ENCODE measurements at regions not wholly inside any gene's neighbourhood (a gene's known extent, or its start where the extent isn't known, plus 50 kb on each side); places are given as distances from the start of the nearest gene placed in this dataset.

DNA sequence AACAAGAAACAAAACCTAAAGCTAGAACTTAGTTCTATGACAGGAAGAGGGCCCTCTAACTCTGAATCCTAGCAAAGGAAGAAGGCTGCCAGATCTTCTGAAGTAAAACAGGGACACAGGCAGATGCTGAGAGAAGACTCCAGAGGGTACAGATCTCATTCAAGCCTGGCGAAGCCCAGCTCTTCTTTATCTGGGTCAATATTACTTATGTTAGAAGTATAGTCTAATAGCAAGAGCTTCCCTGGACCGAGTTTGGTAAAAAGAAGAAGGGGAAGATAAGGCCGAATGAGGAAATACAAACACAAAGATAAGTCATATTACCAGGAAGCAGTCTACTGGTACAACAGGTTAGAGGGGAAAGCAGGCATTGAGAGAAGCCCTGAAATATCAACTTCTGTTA, 79.9 kb upstream of the CCDC91 start:
- DNase-seq, result peak; percentile 57

DNA sequence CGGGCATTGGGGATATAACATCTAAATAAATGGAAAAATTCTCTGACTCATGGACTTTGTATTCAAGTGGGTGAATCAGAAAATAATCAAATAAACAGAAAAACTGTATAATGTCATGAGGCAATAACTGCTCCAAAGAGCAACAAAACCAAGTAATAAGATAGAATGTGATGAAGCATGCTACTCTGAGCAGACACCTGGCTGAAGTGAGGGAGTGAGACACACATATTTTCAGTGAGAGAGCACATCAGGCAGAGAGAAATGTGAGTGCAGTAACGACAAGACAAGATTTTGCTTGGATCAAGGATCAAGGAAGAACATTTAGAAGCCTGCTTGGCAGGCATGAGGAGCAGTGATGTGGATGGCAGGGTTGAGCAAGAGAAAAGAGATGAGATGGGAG, 75.8 kb upstream of the CCDC91 start:
- DNase-seq, result no peak

DNA sequence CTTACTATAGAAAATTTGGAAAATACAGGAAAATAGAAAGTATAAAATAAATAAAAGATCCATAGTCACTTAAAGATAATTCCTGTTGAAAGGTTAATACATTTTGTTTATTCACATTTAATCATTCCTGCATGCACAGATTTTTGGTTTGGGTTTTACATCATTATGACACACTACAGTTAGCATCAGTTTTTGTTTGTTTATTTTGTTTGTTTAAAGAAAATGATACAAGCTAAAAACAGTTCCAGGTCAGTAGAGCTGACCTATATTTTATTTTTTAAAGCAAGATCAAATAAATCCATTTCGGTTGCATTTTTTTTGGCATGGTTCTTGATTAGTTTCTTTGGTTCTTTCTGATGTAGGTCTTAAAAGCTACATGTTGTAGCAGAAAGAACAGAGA, 68.8 kb upstream of the CCDC91 start:
- no peak for DNase-seq

DNA sequence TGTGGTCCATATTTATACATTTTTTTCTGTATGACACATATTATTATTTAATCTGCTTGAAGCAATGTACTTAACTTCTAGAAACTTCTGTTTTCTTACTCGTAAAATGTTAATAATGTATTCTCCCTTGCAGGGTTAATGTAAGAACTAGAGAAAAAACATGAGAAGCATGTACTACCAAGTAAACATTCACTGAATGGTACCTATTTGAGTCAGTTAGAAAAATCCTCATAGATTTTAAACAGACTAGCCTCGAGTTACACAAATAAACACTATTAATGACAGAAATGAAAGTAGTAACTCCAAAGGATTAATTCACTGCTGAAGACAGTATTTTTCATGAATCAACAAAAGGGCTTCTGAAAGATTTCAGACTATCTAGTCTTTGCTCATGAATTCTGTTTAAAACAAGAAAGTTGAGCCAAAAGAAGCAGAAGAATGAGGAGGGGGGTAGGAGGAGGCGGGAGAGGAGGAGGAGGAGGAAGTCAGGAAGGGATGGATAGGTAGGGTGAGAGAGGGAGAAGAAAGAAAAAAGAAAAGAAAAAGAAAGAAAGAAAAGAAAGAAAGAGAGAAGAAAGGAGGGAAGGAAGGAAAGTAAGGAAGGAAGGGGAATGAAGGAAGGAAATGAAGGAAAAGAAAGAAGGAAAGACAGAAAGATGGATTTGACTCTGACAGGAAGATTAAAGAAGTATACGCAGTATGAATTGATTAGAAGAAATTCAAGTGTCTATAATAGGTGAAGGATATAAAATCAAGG, 68.2 kb upstream of the CCDC91 start:
- DNase-seq, result no peak

DNA sequence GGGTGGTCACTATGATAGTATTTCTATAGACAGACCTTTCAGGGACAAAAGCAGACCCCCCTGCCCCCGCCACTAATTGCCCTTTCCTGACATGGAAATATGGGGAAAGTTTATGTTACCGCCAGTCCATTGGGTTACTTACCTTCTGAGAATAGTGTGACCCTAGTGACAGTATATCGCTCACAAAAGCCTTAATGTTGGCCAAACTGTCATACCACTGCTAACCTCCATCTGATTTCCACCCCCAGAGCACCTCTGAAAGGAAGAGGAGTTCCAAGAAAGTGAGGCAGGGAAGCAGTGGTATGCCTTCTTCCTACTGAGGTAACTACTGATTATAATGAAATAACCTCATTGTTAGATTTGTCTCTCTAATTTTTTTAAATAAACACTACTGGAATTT, 67.5 kb upstream of the CCDC91 start:
- DNase-seq, result no peak

DNA sequence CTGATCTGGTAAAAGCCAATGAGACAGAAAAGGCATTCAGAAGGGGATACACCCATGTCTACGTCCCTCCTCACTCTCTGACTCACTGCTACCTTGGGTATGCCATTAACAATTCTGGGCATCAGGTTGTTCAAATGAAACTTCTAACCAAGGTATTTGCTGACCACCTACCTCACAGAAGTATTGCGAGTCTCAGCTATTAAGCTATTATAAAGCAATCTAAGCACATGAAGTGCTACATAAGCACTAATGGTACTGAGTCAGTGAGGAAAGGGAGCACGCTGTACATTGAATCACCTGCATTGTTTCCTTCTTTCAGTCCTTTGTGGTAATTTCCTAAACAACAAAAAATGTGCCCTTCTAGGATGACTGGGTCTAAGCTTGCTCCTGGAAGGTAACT, 62.8 kb upstream of the CCDC91 start:
- DNase-seq, result no peak

DNA sequence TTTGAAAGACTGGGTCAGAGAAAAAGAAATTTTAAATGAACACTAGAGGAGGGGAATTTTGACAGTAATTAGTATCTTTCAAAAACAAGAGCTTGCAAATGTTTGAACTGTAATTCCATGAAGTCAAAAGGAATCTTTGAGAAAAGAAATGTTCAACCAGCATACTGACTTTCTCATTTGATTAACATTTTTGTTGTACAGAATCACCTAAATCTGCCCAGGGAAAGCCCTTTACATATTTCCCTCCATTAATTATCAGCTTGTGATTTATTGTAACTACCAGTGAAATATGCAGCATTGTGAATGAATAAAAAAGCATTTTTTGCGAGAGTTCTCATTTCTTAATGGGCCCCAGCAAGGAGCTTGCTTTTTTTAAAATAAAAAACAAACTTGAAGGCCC, 61.2 kb upstream of the CCDC91 start:
- DNase-seq, result no peak

DNA sequence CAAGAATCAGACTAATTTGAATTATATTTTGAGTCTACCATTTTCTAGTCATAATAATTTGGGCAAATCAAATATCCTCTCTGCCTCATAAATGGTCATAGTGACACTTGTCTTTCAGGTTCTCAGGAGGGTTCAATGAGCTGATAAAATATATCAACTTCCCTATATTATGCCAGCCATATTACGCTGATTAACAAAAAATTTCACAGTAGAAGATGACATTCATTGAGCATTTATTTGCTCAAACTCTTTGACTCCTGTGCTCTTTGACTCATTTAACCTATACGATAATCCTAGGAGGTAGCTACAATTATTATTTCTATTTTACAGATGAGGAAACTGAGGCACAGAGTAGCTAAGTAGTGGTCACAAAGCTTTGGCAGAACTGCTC, 60.0 kb upstream of the CCDC91 start:
- DNase-seq, result no peak

DNA sequence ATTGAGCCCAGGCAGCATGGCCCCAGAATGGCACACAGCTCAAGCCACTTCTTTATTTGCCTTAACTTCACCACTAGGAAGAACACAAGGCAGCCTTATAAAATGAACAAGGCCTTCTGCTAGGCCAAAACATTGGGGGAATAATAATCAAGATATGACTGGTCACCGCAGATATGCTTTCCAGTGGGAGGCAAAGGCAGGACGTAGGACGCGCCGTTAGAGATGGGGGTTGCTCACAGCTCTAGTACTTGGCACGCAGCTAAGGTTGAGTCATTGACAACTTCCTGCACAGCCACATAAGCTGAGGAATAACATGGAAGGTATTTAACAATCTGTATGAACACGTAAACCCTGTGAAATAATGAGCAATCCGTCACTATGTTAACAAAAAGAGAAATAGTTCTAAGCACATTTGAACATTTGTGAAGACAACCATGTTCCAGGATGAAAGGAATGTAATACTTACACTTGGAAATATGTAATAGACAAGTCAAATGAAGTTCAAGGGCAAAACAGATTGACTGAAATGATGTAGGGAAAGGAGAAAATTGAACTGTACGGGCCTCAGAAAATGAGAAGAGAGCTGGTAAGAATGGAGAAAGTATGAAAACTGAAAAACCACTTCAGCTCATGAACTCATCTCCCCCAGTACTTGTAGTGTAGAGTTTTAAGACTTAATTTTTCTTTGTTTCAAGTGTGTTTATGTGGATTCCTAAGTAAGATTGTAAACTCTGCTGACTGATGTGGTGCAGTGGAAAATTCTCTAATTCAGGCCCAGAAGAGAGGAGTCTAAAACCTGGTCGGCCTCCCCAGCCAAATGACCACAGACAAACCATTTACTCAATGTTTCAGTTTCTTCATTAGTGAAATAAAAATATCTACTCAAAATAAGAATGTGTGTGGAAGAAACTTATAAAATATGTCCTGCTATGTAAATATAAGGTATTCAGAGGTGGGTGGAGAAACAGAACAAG, 59.3 kb upstream of the CCDC91 start:
- no peak for DNase-seq

DNA sequence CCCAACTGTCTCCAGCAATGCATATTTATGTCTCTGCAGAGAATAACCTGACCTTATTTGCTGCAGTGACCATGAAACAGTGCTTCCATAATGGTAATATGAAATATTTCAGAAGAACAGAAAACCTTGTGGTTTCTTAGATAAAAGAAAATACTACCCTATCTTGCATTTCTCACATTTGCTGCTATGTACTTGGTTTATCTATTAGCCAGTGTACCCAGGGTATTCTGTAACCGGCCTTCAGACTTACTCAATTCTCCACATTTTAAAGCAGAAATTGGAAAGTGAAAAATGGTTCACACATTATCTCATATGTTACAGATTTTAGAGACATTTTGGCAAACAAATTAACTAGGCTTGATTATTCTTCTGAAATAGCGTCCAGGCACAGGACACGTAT, 57.9 kb upstream of the CCDC91 start:
- DNase-seq, result no peak

DNA sequence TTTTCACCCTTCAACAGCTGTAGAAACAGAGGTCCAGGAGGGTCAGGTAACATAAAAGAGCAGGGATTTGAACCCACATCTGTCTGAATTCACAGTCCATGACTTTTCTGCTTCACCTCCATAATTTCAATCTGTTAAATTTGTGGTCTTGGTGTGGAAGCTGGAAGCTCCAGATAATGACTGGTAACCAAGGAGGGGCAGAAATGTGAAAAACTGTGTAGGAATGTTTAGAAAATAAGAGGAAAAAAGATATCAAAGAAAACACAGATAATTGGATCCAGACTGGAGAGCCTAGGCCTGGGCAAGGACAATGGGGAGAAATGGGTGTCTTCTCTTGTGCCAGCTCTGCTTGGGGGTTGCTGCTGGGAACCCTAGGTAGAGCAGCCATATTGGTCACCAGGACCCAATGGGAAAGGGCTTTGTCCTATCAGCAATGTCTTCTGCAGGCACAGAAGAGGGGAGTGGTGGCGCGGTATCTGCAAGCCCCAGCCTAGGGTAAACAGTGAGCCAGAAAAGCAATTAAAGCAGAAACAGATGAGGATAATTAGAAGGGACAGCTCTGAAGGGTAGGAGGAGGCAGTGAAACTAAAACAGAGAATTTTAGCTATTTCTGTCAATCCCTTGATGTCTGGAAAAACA, 54.3 kb upstream of the CCDC91 start:
- no peak for DNase-seq

DNA sequence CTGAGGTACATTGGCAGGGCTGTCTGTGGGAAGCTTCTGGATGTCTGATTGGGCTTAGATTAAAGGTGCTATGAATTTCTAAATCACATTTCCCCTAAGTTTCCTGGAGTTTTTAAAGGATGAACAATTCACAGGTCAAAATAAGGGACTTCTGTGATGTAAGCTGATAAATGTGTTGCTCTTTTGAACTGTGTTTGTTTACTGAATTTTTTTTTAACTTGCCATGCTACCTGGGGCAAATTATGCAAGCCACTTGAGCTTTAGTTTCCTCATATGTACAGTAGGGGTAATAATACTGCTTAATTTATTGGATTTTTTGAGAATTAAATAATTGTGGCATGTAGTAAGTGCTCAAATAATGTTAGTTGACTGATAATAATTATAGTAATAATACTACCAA, 52.8 kb upstream of the CCDC91 start:
- no peak for DNase-seq

DNA sequence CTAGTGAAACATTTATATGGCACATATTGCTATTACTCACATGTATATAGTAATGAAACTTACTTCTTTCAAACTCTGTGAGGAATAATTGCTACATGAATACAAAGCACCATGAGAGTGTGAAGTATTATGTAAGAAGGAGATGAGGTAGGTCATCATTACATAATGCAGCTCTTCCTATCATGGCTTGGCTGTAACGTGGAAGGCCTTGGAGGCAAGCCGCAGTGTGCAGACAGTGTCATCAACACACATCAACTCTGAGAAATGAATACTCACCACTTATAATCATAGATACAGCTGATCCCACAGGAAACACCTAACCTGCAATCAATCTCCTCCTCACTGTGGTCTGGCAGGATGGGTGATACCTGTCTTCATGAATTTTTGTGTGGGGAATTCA, 49.9 kb upstream of the CCDC91 start:
- DNase-seq, result no peak
